ENCODE measurements at regions not wholly inside any gene's neighbourhood (a gene's known extent, or its start where the extent isn't known, plus 50 kb on each side); places are given as distances from the start of the nearest gene placed in this dataset.

GRCh38 chr5:142509026-142509425, 176.9 kb downstream of the FGF1 start:
- TF ChIP-seq CTCF (conservative IDR thresholded peaks at IDR 0.05), result no peak
- TF ChIP-seq EZH2 (IDR thresholded peaks at IDR 0.05; ENCODE audit: low read depth), result no peak

All from PC-9 (cell line).